NCI-H2107 treated with DMSO at 0.1 percent for 48 hours (cell line): ENCODE measurements at regions not wholly inside any gene's neighbourhood (a gene's known extent, or its start where the extent isn't known, plus 50 kb on each side); places are given as distances from the start of the nearest gene placed in this dataset.
"Not testable (repeated sequence)": the region's sequence is repeated elsewhere in the genome, so short reads cannot be mapped to it uniquely, and the experiment has no call there.

Source experiments
- DNase-seq: peaks from one replicate; lab custom pipeline; 2025; ENCODE audit not compliant: unreplicated experiment; lab: John Stamatoyannopoulos, UW

- DNase-seq: no peak
Measured at GRCh38 chr13:47707414-47707813, 293.7 kb downstream of the SUCLA2 start.

GRCh38 chr13:47705185-47705584 lies 295.9 kb downstream of the SUCLA2 start:
- DNase-seq: no peak

- DNase-seq: no peak
Measured at GRCh38 chr13:47696674-47697073, 304.4 kb downstream of the SUCLA2 start.

GRCh38 chr13:47687577-47687976 lies 313.5 kb downstream of the SUCLA2 start:
- DNase-seq: no peak

- DNase-seq: not testable (repeated sequence)
Measured at GRCh38 chr13:47685156-47685555, 315.9 kb downstream of the SUCLA2 start.

GRCh38 chr13:47680748-47681147 lies 320.3 kb downstream of the SUCLA2 start:
- DNase-seq: no peak

- DNase-seq: no peak
Measured at GRCh38 chr13:47679401-47679800, 321.7 kb downstream of the SUCLA2 start.

- no peak for DNase-seq
Measured at GRCh38 chr13:47678201-47678968, 322.7 kb downstream of the SUCLA2 start.

GRCh38 chr13:47675871-47676270 lies 325.2 kb downstream of the SUCLA2 start:
- no peak for DNase-seq

- no peak for DNase-seq
Measured at GRCh38 chr13:47673009-47673850, 327.8 kb downstream of the SUCLA2 start.

GRCh38 chr13:47672245-47673008 lies 328.6 kb downstream of the SUCLA2 start:
- no peak for DNase-seq

GRCh38 chr13:47671776-47672175 lies 329.3 kb downstream of the SUCLA2 start:
- DNase-seq: no peak

- no peak for DNase-seq
Measured at GRCh38 chr13:47665043-47665442, 336.0 kb downstream of the SUCLA2 start.

GRCh38 chr13:47661076-47661475 lies 340.0 kb downstream of the SUCLA2 start:
- no peak for DNase-seq

GRCh38 chr13:47656651-47657050 lies 344.4 kb downstream of the SUCLA2 start:
- no peak for DNase-seq

- no peak for DNase-seq
Measured at GRCh38 chr13:47650209-47650608, 350.9 kb downstream of the SUCLA2 start.

GRCh38 chr13:47647001-47647400 lies 354.1 kb downstream of the SUCLA2 start:
- DNase-seq: no peak

- DNase-seq: no peak
Measured at GRCh38 chr13:47646298-47646697, 354.8 kb downstream of the SUCLA2 start.

- no peak for DNase-seq
Measured at GRCh38 chr13:47639738-47640447, 361.2 kb downstream of the SUCLA2 start.

GRCh38 chr13:47638627-47639026 lies 362.4 kb downstream of the SUCLA2 start:
- DNase-seq: no peak

GRCh38 chr13:47632311-47632710 lies 368.8 kb downstream of the SUCLA2 start:
- DNase-seq: no peak
